DOHH2 (cell line): ENCODE measurements at regions not wholly inside any gene's neighbourhood (a gene's known extent, or its start where the extent isn't known, plus 50 kb on each side); places are given as distances from the start of the nearest gene placed in this dataset.

Experiments used
- CTCF ChIP-seq: fragments of 200-600 bp; sonication (generic); IDR thresholded peaks from one replicate; pipeline ENCODE4 v1.5.1; 2014; ENCODE audit warnings: antibody characterized with exemption, mild to moderate bottlenecking, low read depth, low read length; ENCODE audit not compliant: poor library complexity, severe bottlenecking
- EZH2phosphoT487 ChIP-seq: fragments of 200-600 bp; sonication (generic); IDR thresholded peaks from 2 replicates; pipeline ENCODE4 v1.6.1; 2017; ENCODE audit warnings: borderline replicate concordance, mild to moderate bottlenecking, antibody characterized with exemption, low read length, moderate library complexity, mixed read lengths

GRCh38 chr5:162683284-162683683 is 615.7 kb downstream of the GABRG2 start:
- no peak for TF ChIP-seq CTCF
- TF ChIP-seq EZH2phosphoT487: no peak
